Liver (tissue), 8 donors: ENCODE measurements at regions not wholly inside any gene's neighbourhood (a gene's known extent, or its start where the extent isn't known, plus 50 kb on each side); places are given as distances from the start of the nearest gene placed in this dataset.

ENCODE experiments used
- DNase-seq: peaks from one replicate; pipeline ENCODE4 v3.0.0-alpha.2; 2017; ENCODE audit warnings: low spot score
- H3K27ac ChIP-seq, 2 donors: one replicate each; pipeline ENCODE4 v1.7.0; 2013; ENCODE audit warnings: inconsistent platforms in 2 of 2, low read length in 2 of 2, control low read depth in 1 of 2, low read depth in 1 of 2, mild to moderate bottlenecking in 1 of 2
- H3K27me3 ChIP-seq, 4 donors: one replicate each; pipeline versions ENCODE4 v1.6.1 to v1.7.0; 2013; ENCODE audit warnings: low read length in 3 of 4, inconsistent platforms in 1 of 4, mild to moderate bottlenecking in 1 of 4, moderate library complexity in 1 of 4; ENCODE audit not compliant: control insufficient read depth in 4 of 4, insufficient read depth in 4 of 4
- H3K36me3 ChIP-seq, 4 donors: one replicate each; pipeline versions ENCODE4 v1.6.1 to v1.7.0; 2013; ENCODE audit warnings: low read length in 3 of 4, mild to moderate bottlenecking in 3 of 4, low read depth in 1 of 4, moderate library complexity in 1 of 4; ENCODE audit not compliant: control insufficient read depth in 4 of 4, insufficient read depth in 3 of 4
- H3K4me1 ChIP-seq, 4 donors: one replicate each; pipeline versions ENCODE4 v1.6.1 to v1.7.0; 2013; ENCODE audit warnings: low read length in 3 of 4, mild to moderate bottlenecking in 3 of 4, moderate library complexity in 1 of 4; ENCODE audit not compliant: control insufficient read depth in 4 of 4, insufficient read depth in 4 of 4
- H3K4me3 ChIP-seq, 3 donors: one replicate each; pipeline versions ENCODE4 v1.6.1 to v1.7.0; 2013; ENCODE audit warnings: low read length in 3 of 3, control low read depth in 1 of 3, low read depth in 1 of 3, mild to moderate bottlenecking in 1 of 3
- H3K9ac ChIP-seq, 2 donors: one replicate each; pipeline ENCODE4 v1.7.0; 2013; ENCODE audit warnings: low read length in 2 of 2, mild to moderate bottlenecking in 2 of 2, moderate library complexity in 2 of 2, control low read depth in 1 of 2, low read depth in 1 of 2
- H3K9me3 ChIP-seq, 4 donors: one replicate each; pipeline versions ENCODE4 v1.6.1 to v1.7.0; 2013; ENCODE audit warnings: low read length in 3 of 4; ENCODE audit not compliant: control insufficient read depth in 4 of 4
- EGR1 ChIP-seq, 2 donors: IDR thresholded peaks; 2 replicates each; pipeline ENCODE4 v1.6.1; 2016 to 2018; ENCODE audit warnings: antibody characterized with exemption in 2 of 2, low read depth in 2 of 2
- FOXA1 ChIP-seq: IDR thresholded peaks from 2 replicates; pipeline ENCODE4 v1.6.1; 2016; ENCODE audit warnings: antibody characterized with exemption
- FOXA2 ChIP-seq: IDR thresholded peaks from 2 replicates; pipeline ENCODE4 v1.6.1; 2016; ENCODE audit warnings: antibody characterized with exemption
- GABPA ChIP-seq, 2 donors: IDR thresholded peaks in 1 of 2; conservative IDR thresholded peaks in 1 of 2; 2 replicates each; pipeline ENCODE4 v1.6.1; 2016; ENCODE audit warnings: antibody characterized with exemption in 2 of 2, mild to moderate bottlenecking in 1 of 2, moderate library complexity in 1 of 2
- HNF4A ChIP-seq, 2 donors: conservative IDR thresholded peaks; 2 replicates each; pipeline ENCODE4 v1.6.1; 2016; ENCODE audit warnings: antibody characterized with exemption in 2 of 2, mild to moderate bottlenecking in 2 of 2
- HNF4G ChIP-seq: IDR thresholded peaks from 2 replicates; pipeline ENCODE4 v1.6.1; 2016; ENCODE audit warnings: antibody characterized with exemption
- JUND ChIP-seq, 2 donors: IDR thresholded peaks; 2 replicates each; pipeline ENCODE4 v1.6.1; 2016; ENCODE audit warnings: antibody characterized with exemption in 2 of 2
- NR2F2 ChIP-seq: IDR thresholded peaks from 2 replicates; pipeline ENCODE4 v1.6.1; 2016; ENCODE audit warnings: antibody characterized with exemption
- RAD21 ChIP-seq, 2 donors: IDR thresholded peaks; 2 replicates each; pipeline ENCODE4 v1.6.1; 2016; ENCODE audit warnings: antibody characterized with exemption in 2 of 2, mild to moderate bottlenecking in 2 of 2
- RXRA ChIP-seq, 2 donors: IDR thresholded peaks; 2 replicates each; pipeline ENCODE4 v1.6.1; 2017 to 2018; ENCODE audit warnings: antibody characterized with exemption in 2 of 2, mild to moderate bottlenecking in 1 of 2
- SP1 ChIP-seq: IDR thresholded peaks from 2 replicates; pipeline ENCODE4 v1.6.1; 2018; ENCODE audit warnings: antibody characterized with exemption, mild to moderate bottlenecking
- TAF1 ChIP-seq: conservative IDR thresholded peaks from 2 replicates; pipeline ENCODE4 v1.6.1; 2016; ENCODE audit warnings: antibody characterized with exemption, mild to moderate bottlenecking
- YY1 ChIP-seq: IDR thresholded peaks from 2 replicates; pipeline ENCODE4 v1.6.1; 2016; ENCODE audit warnings: antibody characterized with exemption, mild to moderate bottlenecking
- WGBS: extraction: QIAGEN DNeasy Blood & Tissue Kit; methylation state at CpG from one replicate; pipeline ENCODE4 v1.1.7; 2013; 5-methylcytosine and 5-hydroxymethylcytosine counted together
- TF ChIP-seq, protein P1 (sequence below): fragments of 150-350 bp; IDR thresholded peaks from 2 replicates; pipeline ENCODE4 v1.5.1; 2017; ENCODE audit warnings: improper control_type of control experiment, low read depth, low read length; ENCODE audit not compliant: missing input control
- TF ChIP-seq, protein P2 (sequence below): IDR thresholded peaks from 2 replicates; pipeline ENCODE4 v1.6.1; 2016; ENCODE audit warnings: antibody characterized with exemption
- TF ChIP-seq, protein P3 (sequence below): IDR thresholded peaks from 2 replicates; pipeline ENCODE4 v1.6.1; 2016; ENCODE audit warnings: antibody characterized with exemption
- TF ChIP-seq, protein P4 (sequence below): IDR thresholded peaks from 2 replicates; pipeline ENCODE4 v1.6.1; 2016; ENCODE audit warnings: antibody characterized with exemption, mild to moderate bottlenecking
- TF ChIP-seq, protein P5 (sequence below): IDR thresholded peaks from 2 replicates; pipeline ENCODE4 v1.6.1; 2016; ENCODE audit warnings: antibody characterized with exemption
- donor health status: healthy.
- donor health status: healthy.
- donor health status: healthy.
- donor health status: healthy.
- donor health status: healthy.

DNA sequence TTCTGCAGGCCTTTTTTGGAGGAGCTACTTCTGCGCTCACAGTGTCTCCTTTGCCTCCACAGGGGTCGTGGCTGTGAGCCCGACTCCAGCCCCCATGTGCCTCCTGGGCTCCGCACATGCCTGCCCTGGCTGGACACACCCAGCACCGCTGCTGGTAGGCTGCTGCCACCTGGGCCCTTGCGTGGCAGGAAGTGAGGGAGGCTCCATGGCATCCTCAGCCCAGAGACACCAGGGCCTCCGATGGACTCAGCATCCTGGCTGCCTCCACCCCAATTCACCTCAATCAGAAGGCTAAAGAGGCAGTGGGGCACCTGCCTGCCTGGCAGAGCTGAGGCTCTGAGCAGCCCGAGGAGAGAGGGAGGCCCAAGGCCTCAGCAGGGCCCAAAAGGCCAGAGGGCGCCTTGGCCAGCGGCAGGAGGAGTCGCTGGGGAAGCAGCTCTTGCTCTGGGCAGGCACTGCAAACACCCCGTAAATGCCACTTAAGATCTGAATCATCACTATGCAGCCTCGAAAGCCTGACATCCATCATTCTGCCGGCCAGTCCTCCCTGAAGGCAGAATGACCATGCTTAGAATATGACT is 68.3 kb upstream of the OTOS start:
- H3K36me3 ChIP-seq = no peaks in the 10 kb centered on the region
- no peak overlapping the region for H3K27ac ChIP-seq
- 89% methylated on average over 14 of the region's 14 CpGs for WGBS
- no peak for DNase-seq
- TF ChIP-seq GABPA (IDR thresholded peaks at IDR 0.05 in 1 of 2, conservative IDR thresholded peaks at IDR 0.05 in 1 of 2) = no peak
- TF ChIP-seq FOXA1 = no peak
- TF ChIP-seq, protein P1, sequence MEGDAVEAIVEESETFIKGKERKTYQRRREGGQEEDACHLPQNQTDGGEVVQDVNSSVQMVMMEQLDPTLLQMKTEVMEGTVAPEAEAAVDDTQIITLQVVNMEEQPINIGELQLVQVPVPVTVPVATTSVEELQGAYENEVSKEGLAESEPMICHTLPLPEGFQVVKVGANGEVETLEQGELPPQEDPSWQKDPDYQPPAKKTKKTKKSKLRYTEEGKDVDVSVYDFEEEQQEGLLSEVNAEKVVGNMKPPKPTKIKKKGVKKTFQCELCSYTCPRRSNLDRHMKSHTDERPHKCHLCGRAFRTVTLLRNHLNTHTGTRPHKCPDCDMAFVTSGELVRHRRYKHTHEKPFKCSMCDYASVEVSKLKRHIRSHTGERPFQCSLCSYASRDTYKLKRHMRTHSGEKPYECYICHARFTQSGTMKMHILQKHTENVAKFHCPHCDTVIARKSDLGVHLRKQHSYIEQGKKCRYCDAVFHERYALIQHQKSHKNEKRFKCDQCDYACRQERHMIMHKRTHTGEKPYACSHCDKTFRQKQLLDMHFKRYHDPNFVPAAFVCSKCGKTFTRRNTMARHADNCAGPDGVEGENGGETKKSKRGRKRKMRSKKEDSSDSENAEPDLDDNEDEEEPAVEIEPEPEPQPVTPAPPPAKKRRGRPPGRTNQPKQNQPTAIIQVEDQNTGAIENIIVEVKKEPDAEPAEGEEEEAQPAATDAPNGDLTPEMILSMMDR = no peak
- TF ChIP-seq HNF4G = no peak
- no peak for TF ChIP-seq RXRA (IDR thresholded peaks at IDR 0.05)
- TF ChIP-seq HNF4A (conservative IDR thresholded peaks at IDR 0.05) = no peak
- no peak for TF ChIP-seq YY1
- no peak for TF ChIP-seq RAD21 (IDR thresholded peaks at IDR 0.05)
- TF ChIP-seq SP1 = no peak
- TF ChIP-seq EGR1 (IDR thresholded peaks at IDR 0.05; ENCODE audit: low read depth in 2 of 2) = no peak
- TF ChIP-seq, protein P2, sequence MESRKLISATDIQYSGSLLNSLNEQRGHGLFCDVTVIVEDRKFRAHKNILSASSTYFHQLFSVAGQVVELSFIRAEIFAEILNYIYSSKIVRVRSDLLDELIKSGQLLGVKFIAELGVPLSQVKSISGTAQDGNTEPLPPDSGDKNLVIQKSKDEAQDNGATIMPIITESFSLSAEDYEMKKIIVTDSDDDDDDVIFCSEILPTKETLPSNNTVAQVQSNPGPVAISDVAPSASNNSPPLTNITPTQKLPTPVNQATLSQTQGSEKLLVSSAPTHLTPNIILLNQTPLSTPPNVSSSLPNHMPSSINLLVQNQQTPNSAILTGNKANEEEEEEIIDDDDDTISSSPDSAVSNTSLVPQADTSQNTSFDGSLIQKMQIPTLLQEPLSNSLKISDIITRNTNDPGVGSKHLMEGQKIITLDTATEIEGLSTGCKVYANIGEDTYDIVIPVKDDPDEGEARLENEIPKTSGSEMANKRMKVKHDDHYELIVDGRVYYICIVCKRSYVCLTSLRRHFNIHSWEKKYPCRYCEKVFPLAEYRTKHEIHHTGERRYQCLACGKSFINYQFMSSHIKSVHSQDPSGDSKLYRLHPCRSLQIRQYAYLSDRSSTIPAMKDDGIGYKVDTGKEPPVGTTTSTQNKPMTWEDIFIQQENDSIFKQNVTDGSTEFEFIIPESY = no peak
- no peak for TF ChIP-seq JUND (IDR thresholded peaks at IDR 0.05)
- TF ChIP-seq, protein P3, sequence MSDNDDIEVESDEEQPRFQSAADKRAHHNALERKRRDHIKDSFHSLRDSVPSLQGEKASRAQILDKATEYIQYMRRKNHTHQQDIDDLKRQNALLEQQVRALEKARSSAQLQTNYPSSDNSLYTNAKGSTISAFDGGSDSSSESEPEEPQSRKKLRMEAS = no peak
- no peak for TF ChIP-seq FOXA2
- TF ChIP-seq NR2F2 = no peak
- no peak for TF ChIP-seq TAF1
- TF ChIP-seq, protein P4, sequence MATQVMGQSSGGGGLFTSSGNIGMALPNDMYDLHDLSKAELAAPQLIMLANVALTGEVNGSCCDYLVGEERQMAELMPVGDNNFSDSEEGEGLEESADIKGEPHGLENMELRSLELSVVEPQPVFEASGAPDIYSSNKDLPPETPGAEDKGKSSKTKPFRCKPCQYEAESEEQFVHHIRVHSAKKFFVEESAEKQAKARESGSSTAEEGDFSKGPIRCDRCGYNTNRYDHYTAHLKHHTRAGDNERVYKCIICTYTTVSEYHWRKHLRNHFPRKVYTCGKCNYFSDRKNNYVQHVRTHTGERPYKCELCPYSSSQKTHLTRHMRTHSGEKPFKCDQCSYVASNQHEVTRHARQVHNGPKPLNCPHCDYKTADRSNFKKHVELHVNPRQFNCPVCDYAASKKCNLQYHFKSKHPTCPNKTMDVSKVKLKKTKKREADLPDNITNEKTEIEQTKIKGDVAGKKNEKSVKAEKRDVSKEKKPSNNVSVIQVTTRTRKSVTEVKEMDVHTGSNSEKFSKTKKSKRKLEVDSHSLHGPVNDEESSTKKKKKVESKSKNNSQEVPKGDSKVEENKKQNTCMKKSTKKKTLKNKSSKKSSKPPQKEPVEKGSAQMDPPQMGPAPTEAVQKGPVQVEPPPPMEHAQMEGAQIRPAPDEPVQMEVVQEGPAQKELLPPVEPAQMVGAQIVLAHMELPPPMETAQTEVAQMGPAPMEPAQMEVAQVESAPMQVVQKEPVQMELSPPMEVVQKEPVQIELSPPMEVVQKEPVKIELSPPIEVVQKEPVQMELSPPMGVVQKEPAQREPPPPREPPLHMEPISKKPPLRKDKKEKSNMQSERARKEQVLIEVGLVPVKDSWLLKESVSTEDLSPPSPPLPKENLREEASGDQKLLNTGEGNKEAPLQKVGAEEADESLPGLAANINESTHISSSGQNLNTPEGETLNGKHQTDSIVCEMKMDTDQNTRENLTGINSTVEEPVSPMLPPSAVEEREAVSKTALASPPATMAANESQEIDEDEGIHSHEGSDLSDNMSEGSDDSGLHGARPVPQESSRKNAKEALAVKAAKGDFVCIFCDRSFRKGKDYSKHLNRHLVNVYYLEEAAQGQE = no peak
- TF ChIP-seq, protein P5, sequence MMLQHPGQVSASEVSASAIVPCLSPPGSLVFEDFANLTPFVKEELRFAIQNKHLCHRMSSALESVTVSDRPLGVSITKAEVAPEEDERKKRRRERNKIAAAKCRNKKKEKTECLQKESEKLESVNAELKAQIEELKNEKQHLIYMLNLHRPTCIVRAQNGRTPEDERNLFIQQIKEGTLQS = no peak
- no peaks in the 10 kb centered on the region for H3K9me3 ChIP-seq
- H3K9ac ChIP-seq = no peak overlapping the region
- H3K27me3 ChIP-seq = no peaks in the 10 kb centered on the region
- no peaks in the 10 kb centered on the region for H3K4me1 ChIP-seq
- H3K4me3 ChIP-seq = no peak overlapping the region
